CD1c-positive myeloid dendritic cell (primary cell): ENCODE measurements at regions not wholly inside any gene's neighbourhood (a gene's known extent, or its start where the extent isn't known, plus 50 kb on each side); places are given as distances from the start of the nearest gene placed in this dataset.

Experiments
- DNase-seq: peaks from one replicate; pipeline ENCODE4 v3.0.0-alpha.2; 2016; ENCODE audit errors: extremely low spot score

DNA sequence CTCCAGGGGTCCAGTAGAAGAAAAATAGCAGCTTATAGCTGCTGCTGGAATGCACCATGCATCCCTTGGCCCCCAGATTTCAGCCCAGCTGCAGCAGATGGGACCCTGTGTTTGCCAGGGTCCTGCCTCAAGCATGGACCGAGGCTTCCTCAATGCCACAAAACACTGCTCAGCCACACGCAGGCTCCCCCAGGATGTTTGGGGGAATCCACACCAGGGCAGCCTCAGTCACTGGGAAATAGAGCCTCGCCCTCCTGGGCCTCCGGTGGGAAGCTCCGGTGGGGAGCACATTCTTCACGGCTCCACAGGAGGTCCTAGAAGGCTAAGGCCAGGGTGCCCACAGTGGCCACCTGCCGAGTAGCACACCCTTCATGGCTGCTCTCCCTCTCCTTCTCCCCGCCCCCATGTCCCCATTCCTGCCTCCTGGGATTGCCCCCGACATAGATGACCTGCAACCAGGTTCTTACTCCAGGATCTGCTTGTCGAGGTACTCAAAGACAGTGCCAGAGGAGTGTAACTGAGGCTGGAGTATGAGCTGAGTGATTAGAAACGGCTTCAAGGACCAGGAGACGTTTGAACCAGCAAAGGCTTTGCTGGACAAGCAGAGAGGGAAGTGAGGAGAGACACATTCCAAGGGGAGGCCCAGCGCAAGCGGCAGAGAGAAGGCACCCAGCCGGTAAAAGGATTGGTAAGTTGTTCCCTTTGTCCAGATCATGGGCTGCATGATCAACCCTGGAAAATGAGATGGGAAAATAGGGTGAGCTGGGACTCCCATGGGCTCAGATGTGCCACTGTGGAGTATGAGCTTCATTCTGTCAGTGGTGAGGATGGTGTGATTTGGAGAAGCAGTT lies 110.7 kb upstream of the UQCRFS1 start:
- no peak for DNase-seq

DNA sequence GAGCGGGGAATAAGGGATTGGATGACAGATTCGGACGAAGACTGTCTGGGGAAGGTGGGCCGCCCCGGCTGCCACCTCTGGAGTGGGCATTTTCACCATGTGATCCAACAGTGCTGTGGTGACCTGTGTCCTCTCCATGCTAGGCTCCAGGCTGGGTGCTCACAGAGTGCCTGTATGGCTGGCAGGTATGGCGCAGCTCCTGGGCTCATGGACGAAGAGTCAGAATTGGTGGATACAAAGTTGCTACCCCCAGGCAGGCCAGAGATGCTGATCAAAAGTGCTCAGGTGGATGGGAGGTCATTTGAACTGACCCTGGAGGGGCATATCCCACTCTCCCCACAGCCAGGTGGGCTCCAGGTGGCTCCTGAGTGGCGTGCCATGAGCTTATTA lies 111.3 kb upstream of the UQCRFS1 start:
- DNase-seq, result no peak

- no peak for DNase-seq
Measured at GRCh38 chr19:29324717-29325116, 111.8 kb upstream of the UQCRFS1 start.

DNA sequence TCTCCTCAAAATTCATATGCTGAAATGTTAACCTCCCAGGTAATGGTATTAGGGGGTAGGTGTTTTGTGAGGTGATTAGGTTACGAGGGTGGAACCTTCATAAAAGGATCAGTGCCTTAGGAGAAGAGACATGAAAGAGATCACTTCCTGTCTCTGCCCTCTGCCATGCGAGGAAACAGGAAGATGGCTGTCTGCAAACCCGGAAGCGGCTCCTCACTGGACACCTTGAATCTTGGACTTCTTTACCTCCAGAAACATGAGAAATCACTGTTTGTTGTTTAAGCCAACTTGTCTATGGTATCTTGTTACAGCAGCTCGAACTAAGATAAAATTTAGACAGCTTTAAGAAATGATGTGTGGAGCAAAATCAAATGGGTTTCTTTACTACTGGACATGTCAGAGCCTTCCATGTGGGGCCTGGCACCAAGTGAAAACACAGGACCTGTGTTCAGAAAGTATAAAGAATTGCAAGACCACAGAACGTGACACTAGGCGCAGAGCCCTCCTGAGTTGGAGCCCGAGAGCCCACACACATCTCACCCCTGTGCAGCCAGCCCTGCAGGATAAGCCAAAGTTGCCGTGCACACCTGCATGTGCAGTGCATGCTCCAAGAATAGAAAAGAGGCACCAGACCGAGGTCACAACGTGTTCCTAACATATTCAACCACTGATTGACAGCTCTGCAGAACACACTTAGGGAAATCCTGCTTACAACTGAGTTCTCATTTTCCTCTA lies 112.5 kb upstream of the UQCRFS1 start:
- no peak for DNase-seq

DNA sequence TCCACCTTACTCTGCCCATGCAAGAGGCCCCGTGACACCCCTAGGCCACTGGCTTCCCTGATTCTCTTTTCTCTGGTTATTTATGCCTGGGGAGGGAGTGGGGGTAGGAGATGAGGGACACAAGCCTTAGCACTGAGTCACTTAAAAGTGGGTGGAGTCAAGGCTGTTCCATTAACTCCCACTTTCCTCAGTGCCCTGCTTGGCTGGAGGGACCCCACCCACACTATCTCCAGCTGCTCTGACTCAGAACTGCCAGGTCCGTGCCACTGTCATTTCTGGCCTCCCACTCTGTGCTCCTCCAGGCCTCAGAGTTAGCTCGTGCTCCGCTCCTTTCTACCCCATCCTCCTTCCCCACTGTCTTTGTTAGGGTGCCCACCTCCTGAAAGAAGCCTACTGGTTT lies 113.4 kb upstream of the UQCRFS1 start:
- DNase-seq, result no peak

DNA sequence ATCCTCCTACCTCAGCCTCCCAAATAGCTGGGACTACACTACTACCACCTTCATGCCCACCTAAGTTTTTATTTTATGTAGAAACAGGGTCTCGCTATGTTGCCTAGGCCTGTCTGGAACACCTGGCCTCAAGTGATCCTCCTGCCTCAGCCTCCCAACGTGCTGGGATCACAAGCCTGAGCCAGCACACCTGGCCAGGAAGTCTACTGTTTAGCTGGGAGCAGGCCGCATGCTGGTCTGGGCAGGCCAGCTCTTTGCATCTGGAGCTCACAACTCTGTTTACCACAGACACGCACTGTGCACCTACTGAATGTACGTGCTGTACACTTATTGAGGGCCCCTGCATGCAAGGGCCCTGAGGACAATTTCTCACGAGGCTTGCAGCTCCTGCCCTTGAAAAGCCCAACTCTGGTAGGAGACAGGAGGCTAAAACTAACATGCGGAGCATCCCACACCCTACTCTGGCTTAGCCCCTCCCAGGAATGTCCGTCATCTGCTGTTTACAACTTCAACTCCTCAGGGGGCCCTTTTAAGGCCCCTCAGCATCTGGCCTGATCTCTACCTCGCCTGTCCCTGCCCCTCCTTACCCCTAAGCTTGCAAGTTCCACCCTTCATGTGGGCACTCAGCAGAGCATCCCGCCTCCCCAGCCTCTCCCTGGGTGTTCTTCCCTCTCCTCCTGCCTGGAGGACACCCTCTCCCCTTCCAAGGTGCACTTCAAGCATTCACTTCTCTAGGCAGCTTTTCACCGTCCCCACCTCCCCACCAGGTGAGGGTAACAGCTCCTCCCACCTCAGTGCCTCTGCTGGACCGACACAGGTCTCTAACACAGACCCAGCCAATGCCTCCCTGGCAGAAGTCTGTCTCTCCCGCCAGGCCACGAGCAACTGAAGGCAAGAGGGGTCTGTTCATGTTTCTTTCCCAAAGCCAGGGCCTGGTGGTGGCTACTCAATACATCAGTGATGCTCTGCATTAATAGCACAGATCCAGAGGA lies 114.2 kb upstream of the UQCRFS1 start:
- no peak for DNase-seq

DNA sequence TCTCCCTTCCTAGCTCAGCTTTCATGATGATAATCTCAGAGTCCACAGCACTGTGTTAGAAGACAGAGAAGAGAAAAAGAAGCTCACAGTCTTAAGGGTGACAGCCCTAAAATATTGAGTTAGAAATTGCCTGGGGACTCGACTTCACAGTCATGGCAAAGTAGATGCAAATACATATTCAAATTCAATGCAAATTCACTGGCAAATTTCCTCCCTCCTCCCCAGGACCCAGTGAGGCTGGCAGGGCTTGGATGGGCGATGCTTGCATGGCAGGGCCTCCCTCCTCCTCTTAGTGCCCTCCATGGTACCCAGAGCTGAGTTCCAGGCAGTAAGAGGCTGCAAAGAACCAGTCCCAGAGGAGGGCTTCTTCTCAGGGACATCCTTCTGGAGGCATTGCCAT lies 115.6 kb upstream of the UQCRFS1 start:
- DNase-seq, result no peak

GRCh38 chr19:29329460-29330134 lies 116.6 kb upstream of the UQCRFS1 start:
- DNase-seq, result no peak

GRCh38 chr19:29336425-29336824 lies 123.5 kb upstream of the UQCRFS1 start:
- no peak for DNase-seq

DNA sequence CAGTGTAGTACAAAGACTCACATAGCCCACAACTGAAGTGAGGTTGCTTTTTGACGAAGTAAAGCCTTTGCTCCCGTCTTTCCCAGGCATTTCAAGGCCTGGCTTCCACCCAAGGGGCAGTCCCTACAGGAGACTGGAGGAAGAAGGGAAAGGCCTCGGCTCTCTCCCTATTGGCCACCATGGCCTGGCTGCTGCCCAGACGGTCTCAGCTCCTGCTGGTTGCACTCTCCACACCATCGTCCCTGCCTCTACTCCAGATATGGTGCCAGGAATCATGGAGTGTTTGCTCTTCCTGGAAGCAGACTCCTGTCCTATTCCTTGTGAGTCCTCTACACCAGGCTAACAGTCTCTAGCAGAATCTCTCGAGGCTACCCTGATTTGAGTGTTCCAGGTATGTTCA lies 124.1 kb upstream of the UQCRFS1 start:
- no peak for DNase-seq

GRCh38 chr19:29338480-29338879 lies 125.5 kb upstream of the UQCRFS1 start:
- DNase-seq, result no peak

DNA sequence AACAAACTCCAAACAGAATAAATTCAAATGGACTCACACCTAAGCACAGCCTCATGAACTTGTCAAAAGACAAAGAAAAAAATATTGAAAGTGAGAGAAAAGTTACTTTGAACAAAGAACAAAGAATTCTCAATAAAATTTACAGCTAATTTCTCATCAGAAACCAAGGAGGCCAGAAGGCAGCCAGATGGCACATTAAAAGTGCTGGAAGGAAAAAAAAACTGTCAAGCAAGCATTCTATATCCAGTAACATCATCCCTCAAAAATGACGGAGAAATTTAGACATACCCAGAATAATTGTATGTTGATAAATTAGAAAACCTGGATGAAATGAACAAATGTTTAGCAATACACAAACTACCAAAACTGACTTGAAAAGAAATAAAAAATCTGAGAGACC lies 129.8 kb upstream of the UQCRFS1 start:
- no peak for DNase-seq

DNA sequence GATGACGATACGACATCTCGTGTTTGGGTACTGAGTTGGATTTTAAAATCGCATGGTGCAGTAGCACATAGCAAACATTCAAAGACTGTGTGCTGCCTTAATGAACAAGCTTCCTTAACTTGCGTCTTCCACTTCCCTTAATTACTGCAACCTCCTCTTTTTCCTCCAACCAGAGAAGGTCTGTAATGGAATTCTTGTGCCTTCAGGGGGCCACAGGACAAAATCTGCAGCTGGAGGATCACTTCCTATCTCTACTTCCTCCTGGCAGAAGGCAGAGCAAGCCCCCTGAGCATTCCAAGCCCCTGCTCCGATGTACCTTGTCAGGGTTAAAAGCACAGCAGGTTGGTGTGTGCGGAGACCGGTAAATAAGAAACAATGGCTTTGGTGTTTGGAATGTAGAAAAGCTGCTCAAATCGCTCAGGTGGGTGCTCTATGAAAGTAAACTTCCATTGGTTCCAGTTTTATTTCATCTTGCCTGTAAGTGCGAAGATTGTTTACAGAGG lies 151.3 kb upstream of the UQCRFS1 start:
- DNase-seq, result no peak

DNA sequence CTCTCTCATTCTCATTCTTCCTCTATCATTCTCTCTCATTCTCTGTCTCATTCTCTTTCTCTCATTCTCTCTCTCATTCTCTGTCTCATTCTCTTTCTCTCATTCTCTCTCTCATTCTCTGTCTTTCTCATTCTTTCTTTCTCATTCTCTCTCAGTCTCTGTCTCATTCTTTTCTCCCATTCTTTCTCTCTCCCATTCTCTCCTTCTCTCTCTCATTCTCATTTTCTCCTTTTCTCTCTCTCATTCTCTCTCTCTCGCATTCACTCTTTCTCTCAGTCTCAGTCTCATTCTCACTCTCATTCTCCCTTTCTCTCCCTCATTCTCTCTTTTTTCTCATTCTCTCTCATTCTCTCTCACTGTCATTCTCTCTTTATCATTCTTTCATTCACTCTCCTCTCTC lies 152.0 kb upstream of the UQCRFS1 start:
- no peak for DNase-seq

DNA sequence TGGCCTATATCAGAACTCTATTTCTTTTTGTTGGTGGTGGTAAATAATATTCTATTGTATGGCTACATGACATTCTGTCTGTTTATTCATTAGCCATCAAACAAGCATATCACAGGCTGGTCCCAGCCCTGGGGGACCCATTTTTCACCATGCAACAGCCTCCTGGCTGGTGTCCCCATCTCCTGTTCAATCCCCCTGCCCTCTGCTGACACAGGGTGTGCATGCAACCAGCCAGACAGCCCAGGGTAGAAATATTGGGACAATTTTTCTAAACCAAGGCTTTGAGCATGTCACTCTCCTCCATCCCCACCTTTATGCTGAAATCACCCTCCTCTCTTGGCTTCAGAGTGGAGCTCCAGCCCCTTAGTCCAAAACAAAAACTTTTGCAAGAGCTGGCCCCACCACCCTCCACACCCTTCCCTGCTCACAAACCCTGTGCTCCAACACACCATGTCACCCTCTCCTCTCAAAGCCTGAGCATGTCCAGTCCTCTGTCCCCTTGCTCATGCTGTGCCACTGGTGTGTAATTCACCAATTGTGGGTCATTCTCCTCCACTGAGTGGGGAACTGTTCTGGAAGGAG lies 153.0 kb upstream of the UQCRFS1 start:
- no peak for DNase-seq

GRCh38 chr19:29366757-29367156 lies 153.8 kb upstream of the UQCRFS1 start:
- DNase-seq, result no peak

DNA sequence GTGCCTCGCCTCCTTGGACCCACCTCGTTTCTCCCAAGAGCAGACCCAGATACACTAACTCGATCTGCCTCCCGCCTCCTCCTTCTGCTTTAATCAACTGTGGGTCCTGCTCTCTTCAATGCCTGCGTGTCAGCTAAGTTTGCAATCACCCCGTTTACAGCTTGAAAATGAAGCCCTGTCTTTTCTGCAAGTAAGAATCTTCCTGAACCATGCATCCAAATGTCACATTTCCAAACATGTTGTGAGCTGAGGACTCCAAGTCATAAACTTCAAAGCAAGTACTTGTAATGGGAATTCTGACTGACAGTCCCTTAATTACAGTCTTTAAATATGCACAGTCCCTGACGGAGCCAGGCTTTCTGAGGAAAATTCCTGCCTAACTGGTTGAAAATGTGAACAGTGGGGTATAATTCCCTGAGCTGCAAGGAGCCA lies 154.9 kb upstream of the UQCRFS1 start:
- DNase-seq, result no peak

- DNase-seq, result no peak
Measured at GRCh38 chr19:29370276-29370675, 155.5 kb upstream of the VSTM2B start.

DNA sequence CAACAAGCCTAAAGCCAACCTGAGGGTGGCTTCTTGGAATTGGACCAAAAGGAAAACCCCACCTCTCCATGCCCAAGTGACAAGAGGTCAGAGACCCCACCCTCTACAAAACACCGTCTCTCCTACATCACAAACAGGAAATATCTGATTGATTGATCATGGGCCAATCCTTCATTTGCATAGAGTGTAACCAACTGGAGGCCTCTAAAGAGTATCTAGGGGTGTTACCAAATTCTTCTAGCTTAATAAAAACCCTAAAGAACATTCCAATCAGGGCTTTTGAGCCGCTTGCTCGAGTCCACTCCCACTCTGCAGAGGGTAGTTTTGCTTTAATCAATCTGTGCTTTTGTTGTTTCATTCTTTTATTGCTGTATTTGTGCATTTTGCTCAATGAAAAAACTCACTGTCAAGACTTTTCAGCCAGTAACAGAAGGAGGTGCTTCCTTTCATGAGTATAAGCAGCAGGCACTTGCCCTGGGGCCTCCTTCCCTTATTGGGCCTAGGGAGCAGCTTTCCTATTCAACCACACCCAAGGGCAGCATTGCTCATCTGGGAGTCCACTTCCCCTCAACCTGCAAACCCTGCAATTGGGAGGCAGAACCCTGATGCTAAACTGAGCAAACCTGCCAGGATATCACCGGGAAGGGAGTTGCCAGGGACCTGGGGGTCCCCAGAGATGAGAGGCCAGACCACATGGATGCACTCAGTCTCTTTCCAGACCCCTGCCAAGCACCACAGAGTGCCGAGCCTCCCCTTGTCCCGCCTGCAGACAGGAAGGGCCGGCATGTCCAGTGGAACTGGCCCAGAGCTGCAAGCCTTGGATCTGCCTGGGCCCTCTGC lies 154.3 kb upstream of the VSTM2B start:
- DNase-seq, result no peak

- no peak for DNase-seq
Measured at GRCh38 chr19:29372091-29372415, 153.7 kb upstream of the VSTM2B start.
